ENCODE measurements at regions not wholly inside any gene's neighbourhood (a gene's known extent, or its start where the extent isn't known, plus 50 kb on each side); places are given as distances from the start of the nearest gene placed in this dataset.
A peak's percentile ranks its signal among the peaks of the same experiment; 100 is the strongest.

DNA sequence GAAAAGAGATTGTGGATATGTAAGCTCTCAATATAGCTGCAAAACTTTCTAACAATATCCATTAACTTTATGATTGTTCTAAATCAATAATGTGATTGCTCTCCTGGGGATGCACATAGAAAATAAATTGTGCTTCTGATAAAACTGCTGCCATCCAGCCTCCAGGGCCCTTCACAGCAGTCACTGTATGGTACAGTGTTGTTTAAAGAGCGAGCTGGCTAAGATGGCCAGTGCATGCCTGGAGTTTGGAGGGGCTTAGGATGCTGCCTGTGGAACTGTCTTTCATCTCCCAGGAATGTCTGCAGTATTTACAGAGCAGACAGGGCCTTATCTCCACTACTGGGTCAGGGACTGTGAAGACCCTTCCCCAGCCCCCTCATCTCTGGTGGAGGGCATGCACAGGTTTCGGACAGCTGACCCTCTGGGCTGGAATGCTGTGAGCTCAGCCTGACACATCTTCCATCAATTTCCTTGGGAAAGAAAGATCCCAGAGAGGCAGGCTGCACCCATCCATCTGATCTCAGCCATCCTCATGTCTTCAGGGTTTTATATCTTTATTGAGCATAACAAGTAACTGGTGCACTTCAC is 137.0 kb downstream of the PLPP3 start:
- no peak for DNase-seq

DNA sequence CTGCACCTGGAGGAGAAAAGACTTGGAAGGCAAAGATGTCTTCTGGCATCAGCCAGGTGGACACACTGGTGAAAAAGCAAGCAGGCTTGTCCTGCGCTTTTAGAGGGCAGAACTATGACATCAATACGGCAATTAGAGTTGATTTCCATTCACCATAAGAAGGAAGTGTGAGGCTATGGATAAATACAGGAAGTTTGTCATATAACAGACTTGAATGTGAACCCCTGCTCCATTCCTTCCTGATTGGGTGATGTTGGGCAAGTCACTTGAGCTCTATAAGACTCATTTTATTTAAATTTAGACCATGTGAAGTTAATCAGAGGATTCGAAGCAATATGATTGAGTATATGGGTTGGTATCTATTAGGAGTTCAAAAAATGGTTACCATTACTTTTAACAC is 137.8 kb downstream of the PLPP3 start:
- DNase-seq = no peak

DNA sequence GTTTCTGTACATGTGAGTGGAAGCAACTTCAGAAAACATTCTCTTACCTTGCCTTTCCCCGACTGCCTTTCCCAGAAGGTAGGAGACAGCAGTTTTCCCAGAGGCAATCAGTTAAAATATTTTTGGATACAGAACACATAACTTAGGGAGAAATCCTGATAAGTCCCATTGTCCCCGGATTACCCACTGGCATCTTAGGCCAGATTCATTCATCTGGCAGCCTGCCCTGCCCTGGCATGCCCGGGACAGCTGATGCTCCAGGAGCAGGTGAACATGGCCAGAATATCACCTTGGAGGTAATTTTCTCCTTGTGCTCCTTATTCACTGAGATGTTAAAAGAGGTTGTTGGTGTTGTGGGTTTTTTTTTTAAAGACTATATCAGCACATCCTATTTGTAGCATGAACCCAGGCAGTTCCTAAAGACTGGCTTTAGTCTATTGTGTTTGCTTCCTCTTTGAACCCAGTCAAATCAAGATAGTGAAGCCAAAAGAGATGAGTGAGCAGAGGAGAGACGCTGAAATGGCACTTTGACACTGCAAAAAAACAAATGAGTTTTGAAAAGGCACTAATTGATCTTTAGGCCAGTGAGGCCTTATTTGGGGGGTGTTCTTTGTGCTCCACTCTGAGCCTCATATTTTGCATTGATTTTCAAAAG is 139.6 kb downstream of the PLPP3 start:
- no peak for DNase-seq

DNA sequence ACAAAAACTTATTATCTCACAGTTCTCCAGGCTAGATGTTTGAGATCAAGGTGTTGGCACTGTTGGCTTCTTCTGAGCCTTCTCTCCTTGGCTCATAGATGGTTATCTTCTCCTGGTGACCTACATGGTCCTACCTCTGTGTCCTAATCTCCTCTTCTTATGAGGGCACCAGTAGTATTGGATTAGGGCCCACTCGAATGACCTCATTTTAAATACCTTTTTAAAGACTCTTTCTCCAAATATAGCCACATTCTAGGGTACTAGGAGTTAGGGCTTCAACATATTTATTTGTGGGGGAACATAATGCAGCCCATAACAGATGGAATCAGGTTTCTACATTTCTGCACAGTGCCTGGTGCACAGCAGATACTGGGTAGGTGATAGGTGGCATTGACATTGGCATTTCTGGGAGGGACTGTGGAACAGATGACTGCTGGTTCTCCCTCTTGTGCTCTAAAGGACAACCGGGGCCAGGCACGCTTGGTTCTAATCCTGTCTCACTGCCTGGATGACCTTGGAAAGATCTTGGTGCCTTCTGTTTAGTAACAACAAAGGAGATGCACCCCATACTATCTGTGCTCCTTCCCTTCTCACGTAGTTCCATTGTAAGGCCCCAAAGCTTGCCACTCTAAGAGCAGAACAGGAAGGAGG is 140.3 kb downstream of the PLPP3 start:
- DNase-seq = no peak

DNA sequence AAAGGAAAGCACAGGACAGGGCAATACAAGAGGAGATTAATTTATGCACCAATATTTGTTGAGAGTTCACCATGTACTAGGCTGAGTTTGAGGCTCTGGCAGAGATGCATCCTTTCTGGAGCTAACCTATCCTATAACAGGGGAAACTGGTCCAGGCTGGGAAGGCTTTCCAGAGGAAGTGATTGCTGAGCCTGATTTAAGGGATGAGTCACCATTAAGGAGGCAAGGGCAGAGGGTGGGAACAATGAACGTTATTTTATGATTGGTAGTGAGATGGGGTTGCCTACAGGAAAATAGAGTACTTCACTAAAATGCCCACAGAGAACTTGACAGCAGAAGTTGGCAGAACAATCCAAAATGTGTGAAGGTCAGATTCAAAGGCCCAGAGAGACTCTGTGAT is 141.4 kb downstream of the PLPP3 start:
- DNase-seq = peak; percentile 23

DNA sequence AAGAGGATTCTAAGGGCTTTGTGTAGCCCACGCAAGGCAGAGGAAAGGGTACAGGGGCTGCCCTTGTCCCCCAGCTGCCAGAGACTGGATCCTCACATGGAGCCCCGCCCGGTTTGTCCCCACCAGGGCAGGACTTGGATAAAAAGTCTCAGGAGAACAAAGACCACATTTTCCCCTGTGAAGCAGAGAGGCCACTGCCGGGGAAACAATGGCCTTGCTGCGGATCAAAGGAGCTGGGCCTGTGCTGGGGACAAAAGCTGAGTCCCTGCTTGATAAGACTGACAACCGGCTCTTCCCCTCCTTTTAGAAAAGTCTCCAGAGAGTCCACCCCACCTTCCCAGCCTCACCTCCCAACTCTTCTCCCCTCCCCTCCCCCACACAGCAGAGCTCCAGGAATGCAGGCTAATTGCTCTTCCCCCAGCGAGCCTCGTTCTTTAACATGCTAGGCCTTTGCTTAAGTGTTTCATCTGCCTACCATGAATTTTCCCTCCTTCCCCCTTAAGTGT is 142.4 kb downstream of the PLPP3 start:
- no peak for DNase-seq

DNA sequence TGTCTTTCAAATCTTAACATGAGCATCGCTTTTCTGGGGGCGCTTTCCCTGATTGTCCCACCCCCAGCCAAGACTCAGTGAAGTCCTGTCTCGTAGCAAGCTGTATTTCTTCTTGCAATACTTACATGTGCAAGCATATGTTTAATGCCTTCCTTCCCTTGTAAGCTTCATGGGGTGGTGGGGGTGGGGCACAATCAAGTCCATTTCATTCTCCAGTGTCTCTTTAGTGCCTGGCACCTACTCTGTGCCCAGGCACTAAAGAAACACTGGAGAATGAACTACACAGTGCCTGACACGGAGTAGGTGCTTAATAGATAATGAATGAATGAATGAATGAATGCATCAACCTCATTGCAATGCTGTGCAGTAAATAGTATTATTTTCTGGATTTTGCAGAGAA is 143.1 kb downstream of the PLPP3 start:
- no peak for DNase-seq

DNA sequence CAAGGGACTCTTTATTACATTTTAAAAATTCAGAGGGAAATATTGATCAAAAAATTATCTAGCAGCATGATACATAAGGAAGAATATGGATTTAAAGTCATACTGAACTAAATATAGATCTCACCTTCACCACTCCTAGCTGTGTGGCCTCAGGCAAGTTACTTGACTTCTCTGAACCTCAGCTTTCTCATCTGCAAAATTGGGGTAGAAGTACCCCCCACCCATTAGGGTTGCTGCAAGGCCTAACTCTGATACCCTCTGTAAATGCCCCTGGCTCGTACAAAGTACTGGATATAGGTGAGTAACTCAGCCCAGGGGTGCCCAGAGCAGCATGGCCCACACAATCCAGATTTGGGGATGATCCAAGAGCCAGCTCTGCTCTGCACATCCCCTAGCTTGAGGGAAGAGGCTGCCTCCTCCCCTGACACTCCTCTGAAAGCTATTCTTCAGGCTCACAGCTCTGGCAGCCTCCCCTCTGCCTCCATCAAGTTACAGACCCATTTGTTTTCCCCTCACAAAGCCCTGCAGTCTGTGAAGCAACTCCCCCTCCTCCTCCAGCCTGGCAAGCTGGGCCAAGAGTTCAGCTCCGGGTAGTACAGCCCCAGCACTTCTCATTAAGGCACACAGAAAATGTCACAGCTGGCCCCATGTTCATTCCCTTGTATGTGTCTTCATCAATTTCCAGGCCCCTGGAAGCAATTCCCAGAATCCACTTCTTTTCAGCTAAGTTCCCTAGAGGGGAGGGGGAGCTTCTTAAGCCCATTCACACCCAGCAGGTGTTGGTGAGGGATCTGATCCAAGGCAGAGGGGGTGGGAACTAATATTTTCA is 143.7 kb downstream of the PLPP3 start:
- DNase-seq = no peak

DNA sequence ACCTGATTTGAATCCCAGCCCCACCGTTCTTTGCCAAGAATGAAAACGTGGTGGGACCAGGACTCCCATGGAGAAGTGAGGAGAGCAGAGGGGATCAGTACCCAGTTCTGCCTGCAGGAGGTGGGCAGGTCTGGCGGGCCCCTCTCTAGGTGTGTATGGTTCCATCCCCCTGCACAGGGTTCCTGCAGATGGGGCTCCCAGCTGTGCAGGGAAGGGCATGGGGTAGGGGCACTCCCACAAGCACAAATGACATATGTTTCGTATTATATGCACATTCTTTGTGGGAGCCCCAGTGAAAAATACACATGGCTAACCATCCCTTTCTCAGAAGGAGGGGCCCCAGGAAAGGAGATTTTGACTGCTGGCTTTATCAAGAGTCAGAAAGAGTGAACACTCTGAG is 144.6 kb downstream of the PLPP3 start:
- peak; percentile 54 for DNase-seq

DNA sequence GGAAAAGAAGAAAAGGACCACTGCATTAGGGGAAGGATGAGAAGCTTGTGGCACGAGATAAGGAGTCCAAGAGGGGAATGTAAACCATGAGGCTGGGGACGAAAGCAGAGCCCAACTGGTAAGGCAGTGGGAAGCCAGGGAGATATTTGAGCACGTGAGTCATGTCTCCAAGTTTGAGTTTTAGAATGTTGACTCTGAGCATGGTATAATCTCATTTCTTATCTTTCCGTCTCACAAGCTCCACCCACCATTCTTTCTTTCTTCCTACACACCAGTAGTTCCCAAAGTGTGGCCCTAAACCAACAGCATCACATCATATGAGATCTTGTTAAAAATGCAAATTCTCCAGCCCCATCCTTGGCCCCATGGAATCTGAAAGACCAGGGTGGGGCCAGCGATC is 145.3 kb downstream of the PLPP3 start:
- DNase-seq = peak; percentile 47

DNA sequence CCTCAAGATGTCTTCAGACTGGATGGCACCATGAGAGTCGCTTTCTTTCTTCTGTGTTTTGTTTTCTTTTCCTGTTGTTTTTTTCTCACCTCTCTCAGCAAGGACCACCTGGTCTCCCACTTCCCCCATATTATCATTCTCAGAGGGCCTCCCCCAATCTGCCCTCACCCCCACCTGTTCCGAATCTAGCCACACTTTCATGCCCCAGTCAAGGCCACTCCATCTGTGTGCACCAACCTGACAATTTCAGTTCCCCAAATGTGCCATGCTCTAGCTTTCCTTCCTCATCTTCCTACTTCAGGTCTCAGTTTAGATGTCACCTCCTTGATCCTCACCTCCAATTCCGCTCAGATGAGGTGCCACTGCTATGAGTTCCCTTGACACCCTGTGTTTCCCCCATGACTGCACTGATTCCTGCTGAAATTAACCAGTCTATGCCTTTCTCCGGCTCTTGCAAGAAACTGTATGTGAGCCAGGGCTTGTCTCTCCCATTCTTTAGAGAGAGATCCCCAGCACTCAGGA is 146.2 kb downstream of the PLPP3 start:
- no peak for DNase-seq

DNA sequence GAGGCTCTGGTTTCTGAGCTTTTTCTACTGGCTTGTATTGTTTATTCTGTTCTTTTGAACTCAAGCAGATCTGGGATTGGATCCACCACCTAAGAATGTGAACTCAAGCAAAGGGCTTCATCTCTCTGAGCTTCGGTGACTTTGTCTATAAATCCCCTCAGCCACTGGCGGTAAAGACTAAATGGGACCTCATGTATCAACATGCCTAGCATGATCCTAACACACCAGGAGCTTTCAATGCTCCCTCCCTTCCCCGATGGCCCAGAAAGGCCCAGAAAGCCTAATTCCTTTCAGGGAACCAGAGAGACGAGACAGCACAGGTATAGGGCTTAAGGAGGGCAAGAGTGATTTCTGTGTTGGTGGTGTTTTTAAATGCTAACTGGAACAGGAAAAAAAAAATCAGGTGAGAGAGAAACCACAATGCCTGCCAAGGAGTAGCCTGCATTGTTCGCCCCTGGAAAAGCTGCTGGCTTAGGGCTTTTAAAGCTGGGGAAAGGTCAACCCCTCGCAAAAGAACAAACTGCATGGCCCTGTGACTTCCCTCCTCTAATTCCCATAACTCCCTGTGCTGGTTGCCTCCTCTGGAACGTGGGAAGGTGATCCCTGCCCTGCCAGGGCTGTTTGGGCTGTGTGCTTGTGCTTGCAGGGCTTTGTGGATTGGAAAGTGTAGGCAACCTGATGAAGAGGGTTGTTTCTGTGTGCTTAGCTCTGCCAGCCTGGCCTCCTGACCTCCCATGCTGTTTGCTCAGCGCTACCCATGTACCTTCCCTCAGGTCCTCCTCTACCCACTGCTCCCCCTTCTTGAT is 147.0 kb downstream of the PLPP3 start:
- no peak for DNase-seq

DNA sequence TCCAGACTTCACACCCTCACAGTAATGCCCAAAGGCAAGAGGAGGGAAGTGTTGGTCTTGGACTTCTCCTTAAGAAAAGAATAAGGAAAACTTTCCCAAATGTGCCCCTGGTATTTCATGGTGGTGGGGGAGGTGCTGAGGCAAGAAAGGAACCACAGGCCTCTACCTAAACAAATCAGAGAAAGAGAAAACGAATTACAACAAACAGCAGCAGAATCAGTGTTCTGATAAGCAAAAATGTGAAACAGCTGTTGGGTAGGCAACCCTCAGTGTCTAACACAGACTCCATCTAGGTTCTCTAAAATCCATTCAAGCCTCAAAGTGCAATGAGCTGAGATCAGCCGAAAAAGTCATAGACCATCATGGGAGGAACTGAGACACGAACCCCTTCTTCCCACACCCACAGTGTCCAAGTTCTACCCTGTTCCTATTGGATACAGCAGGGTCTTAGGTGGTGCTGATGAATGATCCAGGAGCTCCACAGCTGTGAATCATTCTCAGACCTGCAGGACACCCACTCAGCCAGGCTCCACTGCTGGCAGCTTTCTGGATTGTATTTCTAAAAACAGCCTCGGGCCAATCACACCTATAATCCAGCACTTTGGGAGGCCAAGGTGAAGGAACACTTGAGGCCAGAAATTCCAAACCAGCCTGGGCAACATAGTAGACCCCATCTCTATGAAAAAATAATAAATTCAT is 149.1 kb downstream of the PLPP3 start:
- DNase-seq = no peak

DNA sequence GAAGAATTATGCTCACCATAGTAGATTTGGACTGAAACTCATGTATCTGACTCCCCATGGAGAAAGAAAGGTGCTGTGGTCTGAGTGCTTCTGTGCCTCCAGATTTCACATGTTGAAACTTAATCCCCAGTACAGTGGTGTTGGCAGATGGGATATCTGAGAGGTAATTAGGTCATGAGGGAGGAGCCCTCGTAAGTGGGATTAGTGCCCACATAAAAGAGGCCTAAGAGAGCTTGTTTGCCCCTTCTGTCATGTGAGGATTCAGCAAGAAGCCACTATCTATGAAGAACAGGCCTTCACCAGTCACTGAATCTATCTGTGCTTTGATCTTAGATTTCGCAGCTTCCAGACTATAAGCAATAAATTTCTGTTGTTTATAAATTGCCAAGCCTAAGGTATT is 150.1 kb downstream of the PLPP3 start:
- no peak for DNase-seq

DNA sequence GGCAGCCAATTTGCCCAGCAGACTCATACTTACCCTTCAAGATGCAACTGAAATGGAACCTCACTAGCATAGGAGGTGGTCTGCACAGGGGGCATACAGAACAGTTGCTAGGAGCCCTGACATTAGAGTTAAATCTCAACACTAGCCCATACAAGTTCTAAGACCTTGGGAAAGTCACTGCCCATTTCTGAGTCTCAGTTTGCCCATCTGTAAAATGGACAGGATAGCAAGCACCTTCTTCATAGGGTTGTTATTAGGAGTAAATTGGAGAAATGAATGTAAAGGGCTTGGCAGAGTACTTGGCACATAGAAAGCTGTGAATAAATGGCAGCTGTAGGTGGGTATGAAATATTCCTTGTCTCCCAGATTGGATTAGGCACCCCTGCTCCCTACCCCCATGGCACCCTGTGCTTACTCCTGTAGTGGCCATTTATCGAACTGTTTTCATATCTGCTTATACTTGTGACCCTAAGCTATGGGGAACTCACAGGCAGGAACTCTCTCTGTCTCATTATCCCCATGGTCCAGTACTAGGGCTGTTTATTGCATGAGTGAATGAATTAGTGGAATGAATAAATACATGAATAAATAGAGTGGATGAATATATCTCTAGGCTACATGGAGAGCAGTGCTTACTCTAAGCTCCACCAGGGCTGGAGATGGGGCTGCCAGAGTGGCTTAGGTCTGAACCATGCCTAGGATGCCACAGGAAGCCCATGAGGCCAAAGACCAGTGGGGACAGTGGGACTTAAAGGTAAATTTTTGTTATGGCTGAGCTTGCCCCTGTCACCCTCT is 152.6 kb downstream of the PLPP3 start:
- DNase-seq = no peak

DNA sequence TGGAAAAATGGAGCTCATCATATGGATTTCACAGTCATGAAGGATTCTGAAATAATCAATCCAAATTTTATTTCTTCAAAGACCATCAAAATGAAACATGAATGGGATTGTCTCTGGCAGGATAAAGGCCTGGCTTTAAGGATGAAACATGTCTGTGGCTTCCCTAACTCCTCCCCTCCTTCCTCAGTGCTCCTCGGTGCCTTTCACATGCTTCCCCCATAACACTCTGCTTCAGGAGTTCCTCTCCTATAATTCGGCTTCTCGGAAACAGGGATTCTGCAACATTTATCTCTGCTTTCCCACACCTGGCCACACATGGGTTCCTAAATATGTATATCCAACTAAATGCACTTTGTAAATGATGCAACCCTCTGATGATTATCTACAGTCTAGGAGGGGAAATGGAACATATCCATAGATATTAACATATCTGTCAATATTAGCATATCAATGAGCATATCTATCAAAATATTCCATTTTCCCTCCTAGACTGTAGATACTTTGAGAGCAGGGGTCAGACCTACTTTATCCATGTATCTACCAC is 153.8 kb downstream of the PLPP3 start:
- DNase-seq = no peak

DNA sequence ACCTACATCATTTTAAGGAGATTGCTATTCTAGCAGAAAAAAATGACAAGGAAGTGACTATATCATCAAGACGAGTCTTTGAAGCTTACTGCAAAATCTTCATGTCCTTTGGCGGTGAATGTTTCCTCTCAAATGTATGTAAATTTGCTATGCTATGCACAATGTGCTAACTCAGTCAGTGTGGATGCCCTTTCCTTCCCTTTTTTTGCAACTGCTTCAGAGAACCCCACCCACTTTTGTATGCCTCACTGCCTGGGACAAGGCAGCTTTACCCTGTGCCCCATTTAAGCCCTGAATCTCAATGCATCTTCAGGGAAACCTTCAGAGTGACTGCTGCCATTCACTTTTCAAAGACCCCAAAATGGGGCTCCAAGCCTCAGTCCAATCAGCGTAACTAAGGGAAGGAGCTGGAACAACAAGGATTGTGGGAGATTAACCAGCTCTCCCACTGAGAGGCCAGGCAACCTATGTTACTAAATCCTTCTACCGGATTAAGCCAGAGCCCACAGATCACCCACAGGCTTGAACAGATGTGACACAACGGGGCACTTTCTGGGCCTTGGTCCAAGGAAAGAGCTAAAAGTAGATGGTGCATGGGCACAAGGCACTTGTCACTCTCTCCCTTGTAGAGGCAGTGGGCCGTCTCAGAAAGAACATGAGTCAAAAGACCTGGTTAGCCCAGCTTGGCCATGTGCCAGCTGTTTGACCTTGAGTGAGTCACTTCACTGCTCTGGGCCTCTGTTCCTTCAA is 154.4 kb downstream of the PLPP3 start:
- DNase-seq = peak; percentile 57

DNA sequence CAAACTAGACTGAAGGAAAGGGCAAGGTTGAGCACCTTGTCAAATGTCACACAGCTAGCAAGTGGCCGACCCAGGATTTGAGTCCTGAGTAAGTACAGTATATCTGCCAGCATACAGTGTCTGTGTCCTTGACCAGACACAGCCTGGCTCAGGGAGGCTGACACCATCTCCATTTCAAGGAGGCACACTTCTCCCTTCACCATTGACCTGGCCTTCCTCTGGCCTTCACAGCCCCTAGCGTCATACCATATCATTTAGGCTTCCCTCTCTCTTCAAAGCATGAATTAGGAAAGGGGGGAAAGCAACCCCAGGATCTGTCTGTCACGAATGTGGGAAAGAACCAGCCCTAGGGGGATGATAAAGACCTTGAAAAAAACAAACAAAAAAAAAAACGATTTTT is 155.6 kb downstream of the PLPP3 start:
- DNase-seq = no peak

DNA sequence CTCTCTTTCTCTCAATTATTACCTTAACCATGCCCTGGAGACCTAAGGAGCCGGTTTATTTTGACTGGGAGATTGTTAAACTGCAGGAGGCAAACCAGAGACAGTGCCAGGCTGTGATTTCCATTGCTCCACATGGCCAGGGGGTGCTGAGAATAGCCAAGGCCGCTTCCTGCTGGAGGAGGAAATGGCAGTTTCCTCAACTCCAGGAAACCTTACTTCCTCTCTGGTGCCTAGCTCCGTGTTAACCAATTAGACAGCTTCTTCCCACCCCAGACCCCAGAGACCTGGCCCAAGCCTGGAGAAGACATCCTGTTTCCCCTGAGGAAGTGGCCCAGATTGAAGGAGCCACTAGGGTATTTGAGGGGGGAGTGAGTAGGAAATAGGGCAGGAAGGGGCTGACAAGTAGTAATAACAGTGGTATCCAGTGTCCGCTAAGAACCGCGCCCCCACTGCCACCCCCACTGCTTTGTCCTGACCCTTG is 161.2 kb downstream of the PLPP3 start:
- DNase-seq = no peak

Data from fibroblast of skin of scalp (primary cell).